Thyroid gland (tissue), 4 donors: ENCODE measurements at regions not wholly inside any gene's neighbourhood (a gene's known extent, or its start where the extent isn't known, plus 50 kb on each side); places are given as distances from the start of the nearest gene placed in this dataset.

Experiments
- DNase-seq, 2 donors: peaks; one replicate each; pipeline ENCODE4 v3.0.0-alpha.2; 2019
- H3K27ac ChIP-seq, 3 donors: fragments of 200-600 bp; sonication (generic); 1 replicate in 2 of 3; 2 replicates in 1 of 3; pipeline ENCODE4 v1.5.1; 2016 to 2019; ENCODE audit warnings: mild to moderate bottlenecking in 1 of 3, moderate library complexity in 1 of 3
- H3K27me3 ChIP-seq: fragments of 200-600 bp; sonication (generic); one replicate; pipeline ENCODE4 v1.5.1; 2019
- H3K36me3 ChIP-seq, 2 donors: fragments of 200-600 bp; sonication (generic); one replicate each; pipeline ENCODE4 v1.5.1; 2016 to 2019
- H3K4me1 ChIP-seq, 2 donors: fragments of 200-600 bp; sonication (generic); one replicate each; pipeline ENCODE4 v1.5.1; 2017 to 2019
- H3K4me3 ChIP-seq, 3 donors: fragments of 200-600 bp; sonication (generic); replicated peaks in 1 of 3; 1 replicate in 2 of 3; 2 replicates in 1 of 3; pipeline ENCODE4 v1.5.1; 2016; ENCODE audit warnings: mild to moderate bottlenecking in 1 of 3
- H3K9me3 ChIP-seq: fragments of 200-600 bp; sonication (generic); one replicate; pipeline ENCODE4 v1.5.1; 2017
- CTCF ChIP-seq, 6 experiments: fragments of 200-600 bp in 3 of 6; fragments of 450-650 bp in 3 of 6; sonication (generic) in 3 of 6; IDR thresholded peaks; one replicate each; pipeline ENCODE4 v1.5.1; 2016 to 2019; ENCODE audit warnings: antibody characterized with exemption in 6 of 6, mild to moderate bottlenecking in 2 of 6, inconsistent platforms in 1 of 6, moderate library complexity in 1 of 6
- POLR2A ChIP-seq, 2 donors: fragments of 450-650 bp; IDR thresholded peaks; one replicate each; pipeline ENCODE4 v1.6.1; 2017; ENCODE audit warnings: antibody characterized with exemption in 2 of 2, mild to moderate bottlenecking in 2 of 2, moderate library complexity in 1 of 2
- WGBS, 2 donors: methylation state at CpG; one replicate each; pipeline ENCODE4 v1.1.5; 2017; 5-methylcytosine and 5-hydroxymethylcytosine counted together
- intact Hi-C: fragments of 100-400 bp; cut with DNase I; formaldehyde crosslinking; loops from one replicate; pipeline ENCODE4 v1.15.1; 2023

GRCh38 chr11:71182791-71183677 lies 69.3 kb downstream of the SHANK2 start:
- Histone ChIP-seq H3K27me3 (no peaks in the 10 kb centered on the region), H3K9me3 (no peaks in the 10 kb centered on the region), H3K4me3 (no peak overlapping the region), H3K36me3 (no peaks in the 10 kb centered on the region), H3K27ac (no peak overlapping the region), H3K4me1 (no peaks in the 10 kb centered on the region)
- TF ChIP-seq POLR2A (IDR thresholded peaks at IDR 0.05) (no peak), CTCF (IDR thresholded peaks at IDR 0.05) (no peak)
- DNase-seq, result no peak
- 89 to 94% methylated on average over 11 to 14 of the region's 14 CpGs for WGBS, 2 donors
- intact Hi-C loops, result no loop called here

- TF ChIP-seq CTCF (IDR thresholded peaks at IDR 0.05), result no peak
- no peak for TF ChIP-seq POLR2A (IDR thresholded peaks at IDR 0.05)
- WGBS, 2 donors, result 90 to 93% methylated on average over 14 of the region's 14 CpGs
- no peaks in the 10 kb centered on the region for H3K36me3 ChIP-seq
- no peaks in the 10 kb centered on the region for H3K9me3 ChIP-seq
- no peaks in the 10 kb centered on the region for H3K4me1 ChIP-seq
- DNase-seq, result no peak
- intact Hi-C loops, result no loop called here
- no peak overlapping the region for H3K27ac ChIP-seq
- H3K4me3 ChIP-seq, result no peak overlapping the region
- H3K27me3 ChIP-seq, result no peaks in the 10 kb centered on the region
Observed at GRCh38 chr11:71181566-71181965, 70.8 kb downstream of the SHANK2 start.

GRCh38 chr11:71180694-71181470 lies 71.5 kb downstream of the SHANK2 start:
- Histone ChIP-seq H3K4me3 (no peak overlapping the region), H3K4me1 (no peaks in the 10 kb centered on the region), H3K9me3 (no peaks in the 10 kb centered on the region), H3K36me3 (no peaks in the 10 kb centered on the region), H3K27ac (no peak overlapping the region), H3K27me3 (no peaks in the 10 kb centered on the region)
- DNase-seq, result no peak
- TF ChIP-seq POLR2A (IDR thresholded peaks at IDR 0.05), result no peak
- TF ChIP-seq CTCF (IDR thresholded peaks at IDR 0.05), result no peak
- 82 to 85% methylated on average over 15 of the region's 15 CpGs for WGBS, 2 donors
- intact Hi-C loops, result no loop called here

GRCh38 chr11:71179877-71180605 lies 72.3 kb downstream of the SHANK2 start:
- intact Hi-C loops, result no loop called here
- no peak for TF ChIP-seq POLR2A (IDR thresholded peaks at IDR 0.05)
- TF ChIP-seq CTCF (IDR thresholded peaks at IDR 0.05), result no peak
- no peak overlapping the region for H3K27ac ChIP-seq
- no peaks in the 10 kb centered on the region for H3K9me3 ChIP-seq
- 68 to 76% methylated on average over 10 of the region's 10 CpGs for WGBS, 2 donors
- no peak overlapping the region for H3K4me3 ChIP-seq
- H3K27me3 ChIP-seq, result no peaks in the 10 kb centered on the region
- no peak for DNase-seq
- H3K4me1 ChIP-seq, result no peaks in the 10 kb centered on the region
- H3K36me3 ChIP-seq, result no peaks in the 10 kb centered on the region
